ENCODE measurements at regions not wholly inside any gene's neighbourhood (a gene's known extent, or its start where the extent isn't known, plus 50 kb on each side); places are given as distances from the start of the nearest gene placed in this dataset.
"Not testable (repeated sequence)": the region's sequence is repeated elsewhere in the genome, so short reads cannot be mapped to it uniquely, and the experiment has no call there.

- DNase-seq, result no peak
Observed at GRCh38 chr18:23311351-23312121, 141.6 kb upstream of the RIOK3 start.

GRCh38 chr18:23313379-23313778 is 139.7 kb upstream of the RIOK3 start:
- DNase-seq, result no peak

GRCh38 chr18:23314672-23315071 is 138.4 kb upstream of the RIOK3 start:
- DNase-seq, result no peak

- no peak for DNase-seq
Observed at GRCh38 chr18:23316316-23316715, 136.8 kb upstream of the RIOK3 start.

GRCh38 chr18:23316988-23317387 is 136.1 kb upstream of the RIOK3 start:
- DNase-seq, result no peak

GRCh38 chr18:23317975-23318675 is 135.0 kb upstream of the RIOK3 start:
- no peak for DNase-seq

- no peak for DNase-seq
Observed at GRCh38 chr18:23320709-23321236, 132.3 kb upstream of the RIOK3 start.

GRCh38 chr18:23321996-23322395 is 131.1 kb upstream of the RIOK3 start:
- DNase-seq, result no peak

GRCh38 chr18:23324056-23324811 is 128.9 kb upstream of the RIOK3 start:
- no peak for DNase-seq

GRCh38 chr18:23324861-23325260 is 128.2 kb upstream of the RIOK3 start:
- DNase-seq, result no peak

- DNase-seq, result not testable (repeated sequence)
Observed at GRCh38 chr18:23329671-23330070, 123.4 kb upstream of the RIOK3 start.

GRCh38 chr18:23330423-23330822 is 122.7 kb upstream of the RIOK3 start:
- DNase-seq, result peak; percentile 84

- DNase-seq, result peak; percentile 92
Observed at GRCh38 chr18:23331091-23331920, 121.8 kb upstream of the RIOK3 start.

GRCh38 chr18:23332356-23332755 is 120.7 kb upstream of the RIOK3 start:
- DNase-seq, result no peak

- DNase-seq, result no peak
Observed at GRCh38 chr18:23333827-23334226, 119.3 kb upstream of the RIOK3 start.

GRCh38 chr18:23334569-23334968 is 118.5 kb upstream of the RIOK3 start:
- no peak for DNase-seq

- no peak for DNase-seq
Observed at GRCh38 chr18:23336101-23336500, 117.0 kb upstream of the RIOK3 start.

- DNase-seq, result peak; percentile 57
Observed at GRCh38 chr18:23337599-23338444, 115.3 kb upstream of the RIOK3 start.

- no peak for DNase-seq
Observed at GRCh38 chr18:23340661-23341060, 112.4 kb upstream of the RIOK3 start.

- DNase-seq, result no peak
Observed at GRCh38 chr18:23341383-23341782, 111.7 kb upstream of the RIOK3 start.

GRCh38 chr18:23341983-23342382 is 111.1 kb upstream of the RIOK3 start:
- no peak for DNase-seq

- DNase-seq, result no peak
Observed at GRCh38 chr18:23342506-23342905, 110.6 kb upstream of the RIOK3 start.

Measured in DMS53 (cell line).